GM18907 (cell line): ENCODE measurements at regions not wholly inside any gene's neighbourhood (a gene's known extent, or its start where the extent isn't known, plus 50 kb on each side); places are given as distances from the start of the nearest gene placed in this dataset.
A peak's percentile ranks its signal among the peaks of the same experiment; 100 is the strongest.

Experiments
- ATAC-seq: cut with Tn5 transposase; IDR thresholded peaks from one replicate; pipeline ENCODE4 v1.9.1; 2021; ENCODE audit warnings: mild to moderate bottlenecking, moderate library complexity; ENCODE audit not compliant: unreplicated experiment

GRCh38 chr17:68182011-68182306 lies 65.9 kb upstream of the AMZ2 start:
- ATAC-seq: peak; percentile 47

GRCh38 chr17:68182940-68183551 lies 64.8 kb upstream of the AMZ2 start:
- ATAC-seq: no peak

- ATAC-seq: no peak
Measured at GRCh38 chr17:68184141-68184571, 63.7 kb upstream of the AMZ2 start.

GRCh38 chr17:68184816-68185436 lies 62.9 kb upstream of the AMZ2 start:
- peak; percentile 56 for ATAC-seq

- no peak for ATAC-seq
Measured at GRCh38 chr17:68185820-68186219, 62.0 kb upstream of the AMZ2 start.

GRCh38 chr17:68190495-68190894 lies 57.3 kb upstream of the AMZ2 start:
- ATAC-seq: no peak

GRCh38 chr17:68195667-68196393 lies 52.0 kb upstream of the AMZ2 start:
- no peak for ATAC-seq

- ATAC-seq: no peak
Measured at GRCh38 chr17:68196394-68197090, 51.3 kb upstream of the AMZ2 start.

- no peak for ATAC-seq
Measured at GRCh38 chr17:68197091-68197996, 50.5 kb upstream of the AMZ2 start.

GRCh38 chr17:68197997-68198930 lies 49.6 kb upstream of the AMZ2 start:
- ATAC-seq: no peak
